ENCODE measurements at regions not wholly inside any gene's neighbourhood (a gene's known extent, or its start where the extent isn't known, plus 50 kb on each side); places are given as distances from the start of the nearest gene placed in this dataset.

GRCh38 chr7:85529201-85529600, 342.3 kb upstream of the SEMA3D start:
- TF ChIP-seq CTCF (IDR thresholded peaks at IDR 0.05; ENCODE audit: low read depth, low read length, poor library complexity, severe bottlenecking) (no peak), EZH2phosphoT487 (IDR thresholded peaks at IDR 0.05; ENCODE audit: borderline replicate concordance, low read length) (no peak)
- H3K4me2 ChIP-seq (ENCODE audit: low read length): no peak overlapping the region
- no peaks in the 10 kb centered on the region for H4K20me1 ChIP-seq (ENCODE audit: control insufficient read depth, insufficient read depth, low read depth, low read length)
- H3K9me2 ChIP-seq (replicated peaks; ENCODE audit: control insufficient read depth, low read length): no peaks in the 10 kb centered on the region
- H3F3A ChIP-seq (ENCODE audit: control insufficient read depth, insufficient read depth): no peaks in the 10 kb centered on the region
- H3K79me2 ChIP-seq (ENCODE audit: control insufficient read depth, low read length): no peaks in the 10 kb centered on the region
- H3K27ac ChIP-seq (ENCODE audit: low read depth, low read length): no peak overlapping the region
- H3K36me3 ChIP-seq (ENCODE audit: control insufficient read depth, low read length): no peaks in the 10 kb centered on the region
- H3K9me3 ChIP-seq (ENCODE audit: control insufficient read depth, insufficient read depth, low read length): no peaks in the 10 kb centered on the region
- no peaks in the 10 kb centered on the region for H3K4me1 ChIP-seq (ENCODE audit: control insufficient read depth, low read length)
- no peaks in the 10 kb centered on the region for H3K27me3 ChIP-seq (ENCODE audit: control insufficient read depth, low read length)
- no peak overlapping the region for H3K4me3 ChIP-seq (ENCODE audit: low read length)

GRCh38 chr7:85528581-85528980, 341.7 kb upstream of the SEMA3D start:
- no peaks in the 10 kb centered on the region for H3K4me1 ChIP-seq (ENCODE audit: control insufficient read depth, low read length)
- TF ChIP-seq CTCF (IDR thresholded peaks at IDR 0.05; ENCODE audit: low read depth, low read length, poor library complexity, severe bottlenecking) (no peak), EZH2phosphoT487 (IDR thresholded peaks at IDR 0.05; ENCODE audit: borderline replicate concordance, low read length) (no peak)
- no peak overlapping the region for H3K27ac ChIP-seq (ENCODE audit: low read depth, low read length)
- no peaks in the 10 kb centered on the region for H3K9me3 ChIP-seq (ENCODE audit: control insufficient read depth, insufficient read depth, low read length)
- no peak overlapping the region for H3K4me3 ChIP-seq (ENCODE audit: low read length)
- H3K9me2 ChIP-seq (replicated peaks; ENCODE audit: control insufficient read depth, low read length): no peaks in the 10 kb centered on the region
- H3F3A ChIP-seq (ENCODE audit: control insufficient read depth, insufficient read depth): no peaks in the 10 kb centered on the region
- H4K20me1 ChIP-seq (ENCODE audit: control insufficient read depth, insufficient read depth, low read depth, low read length): no peaks in the 10 kb centered on the region
- H3K36me3 ChIP-seq (ENCODE audit: control insufficient read depth, low read length): no peaks in the 10 kb centered on the region
- H3K4me2 ChIP-seq (ENCODE audit: low read length): no peak overlapping the region
- H3K79me2 ChIP-seq (ENCODE audit: control insufficient read depth, low read length): no peaks in the 10 kb centered on the region
- H3K27me3 ChIP-seq (ENCODE audit: control insufficient read depth, low read length): no peaks in the 10 kb centered on the region

- Histone ChIP-seq H3F3A (ENCODE audit: control insufficient read depth, insufficient read depth) (no peaks in the 10 kb centered on the region), H3K9me3 (ENCODE audit: control insufficient read depth, insufficient read depth, low read length) (no peaks in the 10 kb centered on the region), H4K20me1 (ENCODE audit: control insufficient read depth, insufficient read depth, low read depth, low read length) (no peaks in the 10 kb centered on the region), H3K4me3 (ENCODE audit: low read length) (no peak overlapping the region), H3K4me1 (ENCODE audit: control insufficient read depth, low read length) (no peaks in the 10 kb centered on the region), H3K27me3 (ENCODE audit: control insufficient read depth, low read length) (no peaks in the 10 kb centered on the region), H3K27ac (ENCODE audit: low read depth, low read length) (no peak overlapping the region), H3K79me2 (ENCODE audit: control insufficient read depth, low read length) (no peaks in the 10 kb centered on the region), H3K4me2 (ENCODE audit: low read length) (no peak overlapping the region), H3K36me3 (ENCODE audit: control insufficient read depth, low read length) (no peaks in the 10 kb centered on the region), H3K9me2 (replicated peaks; ENCODE audit: control insufficient read depth, low read length) (no peaks in the 10 kb centered on the region)
- TF ChIP-seq CTCF (IDR thresholded peaks at IDR 0.05; ENCODE audit: low read depth, low read length, poor library complexity, severe bottlenecking) (no peak), EZH2phosphoT487 (IDR thresholded peaks at IDR 0.05; ENCODE audit: borderline replicate concordance, low read length) (no peak)
These were observed 338.8 kb upstream of the SEMA3D start for GRCh38 chr7:85525676-85526075.

- no peaks in the 10 kb centered on the region for H3K9me2 ChIP-seq (replicated peaks; ENCODE audit: control insufficient read depth, low read length)
- TF ChIP-seq CTCF (IDR thresholded peaks at IDR 0.05; ENCODE audit: low read depth, low read length, poor library complexity, severe bottlenecking) (no peak), EZH2phosphoT487 (IDR thresholded peaks at IDR 0.05; ENCODE audit: borderline replicate concordance, low read length) (no peak)
- no peak overlapping the region for H3K4me3 ChIP-seq (ENCODE audit: low read length)
These were observed 335.2 kb upstream of the SEMA3D start for GRCh38 chr7:85522070-85522469.

More at GRCh38 chr7:85522070-85522469, 335.2 kb upstream of the SEMA3D start:
- Histone ChIP-seq H3K27ac (ENCODE audit: low read depth, low read length) (no peak overlapping the region), H3K27me3 (ENCODE audit: control insufficient read depth, low read length) (no peaks in the 10 kb centered on the region), H3K9me3 (ENCODE audit: control insufficient read depth, insufficient read depth, low read length) (no peaks in the 10 kb centered on the region), H3K4me1 (ENCODE audit: control insufficient read depth, low read length) (no peaks in the 10 kb centered on the region), H3K36me3 (ENCODE audit: control insufficient read depth, low read length) (no peaks in the 10 kb centered on the region), H3F3A (ENCODE audit: control insufficient read depth, insufficient read depth) (no peaks in the 10 kb centered on the region), H3K79me2 (ENCODE audit: control insufficient read depth, low read length) (no peaks in the 10 kb centered on the region), H3K4me2 (ENCODE audit: low read length) (no peak overlapping the region), H4K20me1 (ENCODE audit: control insufficient read depth, insufficient read depth, low read depth, low read length) (no peaks in the 10 kb centered on the region)
